ENCODE measurements at regions not wholly inside any gene's neighbourhood (a gene's known extent, or its start where the extent isn't known, plus 50 kb on each side); places are given as distances from the start of the nearest gene placed in this dataset.

- TF ChIP-seq CTCF (IDR thresholded peaks at IDR 0.05) (no peak), POLR2A (IDR thresholded peaks at IDR 0.05) (no peak)
Measured at GRCh38 chr3:1907911-1908310, 190.8 kb upstream of the CNTN4 start.

Measured in lower leg skin (tissue), 3 donors.